Prostate gland (tissue), 2 donors: ENCODE measurements at regions not wholly inside any gene's neighbourhood (a gene's known extent, or its start where the extent isn't known, plus 50 kb on each side); places are given as distances from the start of the nearest gene placed in this dataset.

Experiments
- DNase-seq: peaks from one replicate; pipeline ENCODE4 v3.0.0-alpha.2; 2019; ENCODE audit warnings: low spot score
- H3K27ac ChIP-seq, 2 donors: fragments of 200-600 bp; sonication (generic); 2 replicates each; pipeline ENCODE4 v1.5.1; 2017 to 2019
- H3K27me3 ChIP-seq: fragments of 200-600 bp; sonication (generic); replicated peaks from 2 replicates; pipeline ENCODE4 v1.5.1; 2019; ENCODE audit not compliant: insufficient read depth
- H3K36me3 ChIP-seq, 2 donors: fragments of 200-600 bp; sonication (generic); 1 replicate in 1 of 2; 2 replicates in 1 of 2; pipeline versions ENCODE4 v1.5.1 to v1.8.1; 2017 to 2019
- H3K4me1 ChIP-seq: fragments of 200-600 bp; sonication (generic); replicated peaks from 2 replicates; pipeline ENCODE4 v1.5.1; 2019
- H3K4me3 ChIP-seq, 2 donors: fragments of 200-600 bp; sonication (generic); 2 replicates each; pipeline ENCODE4 v1.5.1; 2017 to 2019
- H3K9me3 ChIP-seq: fragments of 200-600 bp; sonication (generic); 2 replicates; pipeline ENCODE4 v1.5.1; 2017
- POLR2A ChIP-seq: fragments of 450-650 bp; IDR thresholded peaks from one replicate; pipeline ENCODE4 v1.6.1; 2016; ENCODE audit warnings: antibody characterized with exemption, mild to moderate bottlenecking
- POLR2AphosphoS5 ChIP-seq: sonication (generic); formaldehyde crosslinking; IDR thresholded peaks from one replicate; pipeline ENCODE4 v1.6.1; 2017; ENCODE audit warnings: antibody characterized with exemption
- WGBS: methylation state at CpG from one replicate; pipeline ENCODE4 v1.1.5; 2018; 5-methylcytosine and 5-hydroxymethylcytosine counted together
- intact Hi-C: fragments of 100-400 bp; cut with DNase I; formaldehyde crosslinking; loops from one replicate; pipeline ENCODE4 v1.14.2; 2022
- TF ChIP-seq, protein P1 (sequence below), 4 experiments: fragments of 200-600 bp in 2 of 4; fragments of 450-650 bp in 2 of 4; sonication (generic) in 2 of 4; IDR thresholded peaks; 1 replicate in 3 of 4; 2 replicates in 1 of 4; pipeline ENCODE4 v1.5.1; 2016 to 2019; ENCODE audit warnings: antibody characterized with exemption in 4 of 4, mild to moderate bottlenecking in 2 of 4, moderate library complexity in 2 of 4

DNA sequence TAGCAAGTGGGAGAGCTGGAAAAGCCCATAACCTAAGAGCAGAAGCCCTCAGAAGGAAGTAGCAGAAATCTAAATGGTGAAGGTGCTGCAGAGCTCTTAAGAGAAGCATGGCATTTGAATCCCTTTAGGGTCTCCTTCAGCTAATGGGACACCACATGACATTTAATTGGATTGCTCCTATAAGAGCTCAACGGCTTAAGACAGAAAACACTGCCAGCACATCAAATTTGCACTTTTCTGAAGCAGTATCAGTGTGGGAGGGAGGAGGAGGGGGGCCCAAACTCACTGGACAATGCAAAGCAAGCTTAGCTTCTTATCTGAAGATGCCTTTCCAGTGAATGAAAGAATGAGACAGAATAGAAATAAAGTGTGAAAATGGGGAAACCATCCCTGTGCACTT, 287.9 kb upstream of the MTNR1B start:
- no peak for TF ChIP-seq POLR2AphosphoS5
- no peak for TF ChIP-seq POLR2A
- TF ChIP-seq, protein P1, sequence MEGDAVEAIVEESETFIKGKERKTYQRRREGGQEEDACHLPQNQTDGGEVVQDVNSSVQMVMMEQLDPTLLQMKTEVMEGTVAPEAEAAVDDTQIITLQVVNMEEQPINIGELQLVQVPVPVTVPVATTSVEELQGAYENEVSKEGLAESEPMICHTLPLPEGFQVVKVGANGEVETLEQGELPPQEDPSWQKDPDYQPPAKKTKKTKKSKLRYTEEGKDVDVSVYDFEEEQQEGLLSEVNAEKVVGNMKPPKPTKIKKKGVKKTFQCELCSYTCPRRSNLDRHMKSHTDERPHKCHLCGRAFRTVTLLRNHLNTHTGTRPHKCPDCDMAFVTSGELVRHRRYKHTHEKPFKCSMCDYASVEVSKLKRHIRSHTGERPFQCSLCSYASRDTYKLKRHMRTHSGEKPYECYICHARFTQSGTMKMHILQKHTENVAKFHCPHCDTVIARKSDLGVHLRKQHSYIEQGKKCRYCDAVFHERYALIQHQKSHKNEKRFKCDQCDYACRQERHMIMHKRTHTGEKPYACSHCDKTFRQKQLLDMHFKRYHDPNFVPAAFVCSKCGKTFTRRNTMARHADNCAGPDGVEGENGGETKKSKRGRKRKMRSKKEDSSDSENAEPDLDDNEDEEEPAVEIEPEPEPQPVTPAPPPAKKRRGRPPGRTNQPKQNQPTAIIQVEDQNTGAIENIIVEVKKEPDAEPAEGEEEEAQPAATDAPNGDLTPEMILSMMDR (IDR thresholded peaks at IDR 0.05): no peak
- Histone ChIP-seq H3K36me3 (no peaks in the 10 kb centered on the region), H3K27me3 (no peaks in the 10 kb centered on the region), H3K4me3 (no peak overlapping the region), H3K9me3 (no peaks in the 10 kb centered on the region), H3K27ac (no peak overlapping the region), H3K4me1 (no peaks in the 10 kb centered on the region)
- intact Hi-C loops: no loop called here
- 48% methylated on average over 1 of the region's 1 CpG for WGBS
- DNase-seq: no peak

DNA sequence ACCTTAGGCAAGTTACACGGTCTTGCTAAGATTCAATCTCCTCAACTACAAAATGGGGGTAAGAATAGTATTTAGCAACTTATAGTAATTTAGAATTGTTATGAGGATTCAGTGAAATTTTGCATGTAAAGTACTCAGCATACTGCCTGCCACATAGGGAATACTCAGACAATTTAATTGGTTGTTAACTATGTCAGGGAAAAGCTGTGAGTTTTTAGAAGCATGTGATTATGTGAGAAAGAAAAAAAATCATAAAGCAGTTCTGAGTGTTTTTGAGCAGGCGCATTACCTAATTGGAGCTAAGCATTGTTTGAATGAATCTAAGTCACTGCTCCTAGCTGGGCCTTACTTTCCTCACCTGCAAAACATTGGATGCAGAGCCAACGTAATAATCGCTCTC, 287.3 kb upstream of the MTNR1B start:
- no peaks in the 10 kb centered on the region for H3K4me1 ChIP-seq
- no peak overlapping the region for H3K4me3 ChIP-seq
- TF ChIP-seq, protein P1 (IDR thresholded peaks at IDR 0.05): no peak
- TF ChIP-seq POLR2A (no peak), POLR2AphosphoS5 (no peak)
- intact Hi-C loops: no loop called here
- no peak overlapping the region for H3K27ac ChIP-seq
- H3K36me3 ChIP-seq: no peaks in the 10 kb centered on the region
- H3K27me3 ChIP-seq: no peaks in the 10 kb centered on the region
- H3K9me3 ChIP-seq: no peaks in the 10 kb centered on the region
- no peak for DNase-seq
- WGBS: 97% methylated on average over 4 of the region's 4 CpGs

DNA sequence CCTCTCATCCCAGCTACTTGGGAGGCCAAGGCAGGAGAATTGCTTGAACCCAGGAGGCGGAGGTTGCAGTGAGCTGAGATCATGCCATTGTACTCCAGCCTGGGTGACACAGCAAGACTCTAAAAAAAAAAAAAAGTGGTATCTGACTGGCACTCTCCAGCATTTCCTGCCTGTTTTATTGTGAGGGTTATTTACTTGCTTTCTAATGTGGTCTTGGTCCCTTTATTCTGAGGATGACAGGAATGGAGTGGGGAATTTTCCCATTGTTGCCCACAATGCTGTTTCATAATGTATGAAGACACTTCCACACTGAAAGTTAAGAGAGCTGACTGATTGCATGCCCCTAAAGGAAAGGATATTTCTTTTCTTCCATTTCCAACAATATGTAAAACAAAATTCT, 286.5 kb upstream of the MTNR1B start:
- WGBS: 94% methylated on average over 1 of the region's 1 CpG
- Histone ChIP-seq H3K4me1 (no peaks in the 10 kb centered on the region), H3K27ac (no peak overlapping the region), H3K36me3 (no peaks in the 10 kb centered on the region), H3K27me3 (no peaks in the 10 kb centered on the region), H3K4me3 (no peak overlapping the region), H3K9me3 (no peaks in the 10 kb centered on the region)
- no peak for DNase-seq
- TF ChIP-seq, protein P1 (IDR thresholded peaks at IDR 0.05): no peak
- no peak for TF ChIP-seq POLR2AphosphoS5
- TF ChIP-seq POLR2A: no peak
- intact Hi-C loops: no loop called here

DNA sequence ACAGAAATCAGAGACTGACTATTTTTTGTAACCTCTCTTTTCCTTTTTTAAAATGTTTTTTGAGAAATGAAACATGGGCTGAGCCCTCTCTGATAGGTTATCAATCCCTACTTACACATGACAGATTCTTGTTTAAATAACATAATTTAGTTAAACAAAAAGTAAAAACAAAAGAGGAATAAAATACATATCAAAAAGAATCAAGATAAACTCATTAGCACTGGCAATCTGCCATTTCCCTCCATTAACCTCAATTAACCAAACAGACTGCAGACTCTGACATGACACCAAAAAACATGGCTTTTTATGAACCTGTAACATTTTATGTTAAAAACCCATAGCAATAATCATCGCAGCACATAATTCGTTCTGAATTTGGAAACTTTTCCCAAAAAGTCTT, 284.4 kb upstream of the MTNR1B start:
- Histone ChIP-seq H3K4me3 (no peak overlapping the region), H3K27me3 (no peaks in the 10 kb centered on the region), H3K9me3 (no peaks in the 10 kb centered on the region), H3K4me1 (no peaks in the 10 kb centered on the region), H3K36me3 (no peaks in the 10 kb centered on the region), H3K27ac (no peak overlapping the region)
- DNase-seq: no peak
- 94% methylated on average over 2 of the region's 2 CpGs for WGBS
- TF ChIP-seq POLR2AphosphoS5: no peak
- TF ChIP-seq, protein P1 (IDR thresholded peaks at IDR 0.05): no peak
- no peak for TF ChIP-seq POLR2A
- intact Hi-C loops: no loop called here

DNA sequence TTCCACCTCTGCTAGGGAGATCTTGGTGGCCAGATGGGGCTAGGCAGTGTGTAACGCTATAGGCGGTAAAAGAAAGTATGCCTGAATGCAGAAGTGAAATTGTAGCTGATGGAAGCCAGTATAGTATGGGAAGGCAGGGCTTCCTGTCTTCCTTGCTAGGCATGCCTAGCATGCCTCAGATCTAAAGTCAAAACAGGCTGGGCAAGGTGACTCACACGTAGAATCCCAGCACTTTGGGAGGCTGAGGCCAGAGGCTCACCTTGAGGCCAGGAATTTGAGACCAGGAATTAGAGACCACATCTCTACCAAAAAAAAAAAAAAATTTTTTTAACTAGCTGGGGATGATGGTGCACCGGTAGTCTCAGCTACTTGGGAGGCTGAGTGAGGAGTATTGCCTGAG, 281.7 kb upstream of the MTNR1B start:
- intact Hi-C loops: no loop called here
- 82% methylated on average over 4 of the region's 4 CpGs for WGBS
- DNase-seq: no peak
- no peak for TF ChIP-seq POLR2AphosphoS5
- no peak for TF ChIP-seq POLR2A
- TF ChIP-seq, protein P1 (IDR thresholded peaks at IDR 0.05): no peak
- H3K4me3 ChIP-seq: no peak overlapping the region
- H3K9me3 ChIP-seq: no peaks in the 10 kb centered on the region
- no peaks in the 10 kb centered on the region for H3K27me3 ChIP-seq
- H3K27ac ChIP-seq: no peak overlapping the region
- H3K36me3 ChIP-seq: no peaks in the 10 kb centered on the region
- no peaks in the 10 kb centered on the region for H3K4me1 ChIP-seq
